ENCODE measurements at regions not wholly inside any gene's neighbourhood (a gene's known extent, or its start where the extent isn't known, plus 50 kb on each side); places are given as distances from the start of the nearest gene placed in this dataset.

GRCh38 chr7:79893991-79894390 is 240.6 kb upstream of the GNAI1 start:
- TF ChIP-seq FOS (IDR thresholded peaks at IDR 0.05; ENCODE audit: borderline replicate concordance, extremely low read depth, insufficient read length) (no peak), ZNF274 (IDR thresholded peaks at IDR 0.05; ENCODE audit: insufficient read depth, insufficient read length) (no peak), TCF7 (IDR thresholded peaks at IDR 0.05; ENCODE audit: borderline replicate concordance) (no peak), CHD1 (IDR thresholded peaks at IDR 0.05; ENCODE audit: low read depth, low read length) (no peak), IKZF2 (IDR thresholded peaks at IDR 0.05) (no peak), HDGF (IDR thresholded peaks at IDR 0.05) (no peak)
- TF ChIP-seq, protein P1, sequence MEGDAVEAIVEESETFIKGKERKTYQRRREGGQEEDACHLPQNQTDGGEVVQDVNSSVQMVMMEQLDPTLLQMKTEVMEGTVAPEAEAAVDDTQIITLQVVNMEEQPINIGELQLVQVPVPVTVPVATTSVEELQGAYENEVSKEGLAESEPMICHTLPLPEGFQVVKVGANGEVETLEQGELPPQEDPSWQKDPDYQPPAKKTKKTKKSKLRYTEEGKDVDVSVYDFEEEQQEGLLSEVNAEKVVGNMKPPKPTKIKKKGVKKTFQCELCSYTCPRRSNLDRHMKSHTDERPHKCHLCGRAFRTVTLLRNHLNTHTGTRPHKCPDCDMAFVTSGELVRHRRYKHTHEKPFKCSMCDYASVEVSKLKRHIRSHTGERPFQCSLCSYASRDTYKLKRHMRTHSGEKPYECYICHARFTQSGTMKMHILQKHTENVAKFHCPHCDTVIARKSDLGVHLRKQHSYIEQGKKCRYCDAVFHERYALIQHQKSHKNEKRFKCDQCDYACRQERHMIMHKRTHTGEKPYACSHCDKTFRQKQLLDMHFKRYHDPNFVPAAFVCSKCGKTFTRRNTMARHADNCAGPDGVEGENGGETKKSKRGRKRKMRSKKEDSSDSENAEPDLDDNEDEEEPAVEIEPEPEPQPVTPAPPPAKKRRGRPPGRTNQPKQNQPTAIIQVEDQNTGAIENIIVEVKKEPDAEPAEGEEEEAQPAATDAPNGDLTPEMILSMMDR (IDR thresholded peaks at IDR 0.05 in 2 of 3, conservative IDR thresholded peaks at IDR 0.05 in 1 of 3; ENCODE audit: control insufficient read depth in 2 of 3, extremely low read depth in 1 of 3, insufficient read depth in 1 of 3, low read depth in 3 of 3, low read length in 3 of 3), result no peak
